A172 (cell line): ENCODE measurements at regions not wholly inside any gene's neighbourhood (a gene's known extent, or its start where the extent isn't known, plus 50 kb on each side); places are given as distances from the start of the nearest gene placed in this dataset.

ENCODE experiments used
- DNase-seq: peaks from one replicate; pipeline ENCODE4 v3.0.0-alpha.2; 2015; ENCODE audit warnings: low spot score

- no peak for DNase-seq
These were observed 826.3 kb upstream of the CDH2 start for GRCh38 chr18:29003194-29003593.

DNA sequence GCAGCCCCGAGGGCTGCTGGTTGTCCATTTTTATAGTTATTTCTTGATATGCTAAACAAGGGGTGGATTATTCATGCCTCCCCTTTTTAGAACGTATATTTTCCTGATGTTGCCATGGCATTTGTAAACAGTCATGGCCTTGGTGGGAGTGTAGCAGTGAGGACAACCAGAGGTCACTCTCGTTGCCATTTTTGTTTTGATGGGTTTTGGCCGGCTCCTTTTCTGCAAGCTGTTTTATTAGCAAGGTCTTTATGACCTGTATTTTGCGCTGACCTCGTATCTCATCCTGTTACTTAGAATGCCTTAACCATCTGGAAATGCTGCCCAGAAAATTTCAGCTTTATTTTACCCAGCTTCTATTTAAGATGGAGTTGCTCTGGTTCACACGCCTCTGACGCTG, 825.8 kb upstream of the CDH2 start:
- no peak for DNase-seq

GRCh38 chr18:28999726-29000125, 822.8 kb upstream of the CDH2 start:
- DNase-seq, result no peak

DNA sequence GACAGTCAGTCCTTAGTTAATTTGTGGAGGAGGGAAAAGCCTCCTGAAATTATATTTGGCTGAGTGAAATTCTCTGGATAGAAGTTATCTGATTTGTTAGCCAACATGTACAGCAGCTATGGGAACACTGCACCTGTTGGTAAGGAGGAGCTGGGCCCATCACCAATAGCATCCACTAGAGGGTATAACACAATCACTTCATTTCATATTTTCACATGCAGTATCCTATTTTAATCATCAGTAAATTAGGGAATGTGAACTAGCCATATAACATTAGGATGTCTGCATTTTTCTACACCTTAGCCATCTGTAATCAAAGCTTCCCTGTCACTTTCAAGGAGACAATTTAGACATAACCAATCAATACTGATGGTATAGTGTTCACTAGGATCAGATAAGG, 818.4 kb upstream of the CDH2 start:
- DNase-seq, result peak; percentile 2

DNA sequence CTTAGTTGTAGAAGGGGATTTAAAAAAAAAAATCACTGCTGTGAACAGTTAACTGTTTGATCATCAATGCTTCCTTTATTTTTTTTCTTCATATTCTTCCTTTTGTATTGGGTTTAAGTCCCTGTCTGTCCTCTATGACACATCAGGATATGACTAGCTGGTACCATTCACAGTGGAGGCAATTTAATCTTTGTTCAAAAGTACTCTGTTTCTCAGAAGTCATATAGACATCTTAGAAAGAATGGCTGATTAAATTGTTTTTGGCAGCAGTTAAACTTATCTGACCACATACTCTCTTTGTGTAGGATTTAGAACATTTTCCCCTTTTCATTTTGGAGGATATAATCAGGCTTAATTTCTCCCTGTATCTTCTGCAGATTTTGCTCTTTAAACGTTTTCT, 807.8 kb upstream of the CDH2 start:
- peak; percentile 2 for DNase-seq

DNA sequence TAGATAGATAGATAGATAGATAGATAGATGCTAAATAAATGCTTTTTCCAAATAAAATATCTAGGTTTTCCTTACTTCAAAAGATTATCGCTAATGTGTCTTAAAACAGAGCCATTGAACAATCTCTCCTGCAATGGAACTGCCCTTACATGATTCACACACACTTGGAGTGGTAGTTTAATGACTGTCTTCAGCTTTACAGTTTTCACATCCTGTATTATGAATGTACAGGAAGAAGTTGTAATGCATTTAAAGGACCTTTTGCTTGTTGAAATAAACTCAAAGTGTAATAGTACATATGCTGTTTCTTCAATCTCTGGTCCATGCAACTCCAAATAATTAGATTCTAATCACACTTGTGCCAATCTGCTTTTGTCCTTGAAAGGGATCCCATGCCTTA, 797.6 kb upstream of the CDH2 start:
- DNase-seq, result no peak

DNA sequence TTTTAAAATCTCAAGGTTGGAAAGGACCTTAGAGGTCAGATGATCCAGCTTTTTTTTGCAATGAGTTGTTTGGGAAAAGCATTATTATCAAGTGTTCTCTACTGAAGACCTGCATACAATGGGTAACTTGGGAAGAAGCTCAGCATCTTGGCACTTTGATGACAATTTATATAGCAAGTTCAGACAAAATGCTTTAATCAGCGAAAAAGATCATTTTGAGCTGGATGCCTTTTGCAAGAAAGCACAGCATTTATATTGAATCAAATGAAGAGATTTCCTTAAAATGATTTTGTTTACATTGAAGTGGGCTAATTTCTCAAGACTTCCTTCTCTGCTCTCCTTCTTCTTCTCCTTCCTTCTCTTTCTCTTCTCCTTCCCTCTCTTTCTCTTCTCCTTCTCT, 796.4 kb upstream of the CDH2 start:
- DNase-seq, result no peak

GRCh38 chr18:28972333-28972907, 795.5 kb upstream of the CDH2 start:
- no peak for DNase-seq

GRCh38 chr18:28963481-28963880, 786.6 kb upstream of the CDH2 start:
- no peak for DNase-seq

DNA sequence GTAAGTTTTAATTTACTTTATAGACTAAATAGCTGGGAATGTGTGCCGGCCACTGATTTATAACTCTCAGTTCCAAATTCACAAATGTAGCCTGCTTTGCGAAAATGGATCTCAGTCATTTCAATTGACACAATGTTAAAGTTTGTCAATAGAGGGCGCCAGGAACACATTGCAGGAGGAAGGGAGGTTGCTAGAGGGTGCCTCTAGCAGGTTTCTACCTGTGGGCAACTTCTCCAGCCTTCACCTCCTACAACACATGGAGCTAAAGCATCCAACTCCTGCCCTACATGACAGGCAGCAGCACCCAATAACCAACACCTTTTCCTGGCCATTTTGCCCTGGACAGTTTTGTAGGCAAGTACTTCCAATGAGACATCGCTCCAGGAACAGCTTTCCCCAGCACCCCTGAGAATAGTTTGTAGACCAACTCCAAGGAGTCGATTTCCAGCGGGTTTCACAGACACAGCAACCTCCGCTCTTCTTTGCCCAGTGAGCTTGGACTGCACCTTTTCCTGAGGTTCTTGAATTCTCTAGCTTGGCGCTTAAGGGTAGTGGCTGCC, 784.8 kb upstream of the CDH2 start:
- DNase-seq, result peak; percentile 51

DNA sequence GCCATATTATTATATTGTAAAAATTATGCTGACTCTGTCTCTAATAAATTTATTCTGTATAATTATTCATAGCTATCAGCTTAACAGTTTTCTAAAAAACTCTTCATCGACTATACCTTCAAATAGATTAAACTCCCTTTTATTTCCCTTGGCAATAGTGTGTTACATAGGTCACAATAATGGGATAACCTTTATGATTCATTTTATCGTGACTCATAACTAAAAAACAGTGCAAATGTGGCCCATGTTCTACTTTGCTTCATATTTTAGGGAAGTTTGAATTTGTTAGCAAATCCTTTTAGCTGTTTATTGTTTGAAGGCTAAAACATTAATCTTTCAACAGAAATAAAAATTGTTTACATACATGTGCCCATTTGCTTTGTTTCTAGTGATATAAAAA, 783.2 kb upstream of the CDH2 start:
- peak; percentile 25 for DNase-seq

- no peak for DNase-seq
These were observed 775.4 kb upstream of the CDH2 start for GRCh38 chr18:28952339-28952738.

DNA sequence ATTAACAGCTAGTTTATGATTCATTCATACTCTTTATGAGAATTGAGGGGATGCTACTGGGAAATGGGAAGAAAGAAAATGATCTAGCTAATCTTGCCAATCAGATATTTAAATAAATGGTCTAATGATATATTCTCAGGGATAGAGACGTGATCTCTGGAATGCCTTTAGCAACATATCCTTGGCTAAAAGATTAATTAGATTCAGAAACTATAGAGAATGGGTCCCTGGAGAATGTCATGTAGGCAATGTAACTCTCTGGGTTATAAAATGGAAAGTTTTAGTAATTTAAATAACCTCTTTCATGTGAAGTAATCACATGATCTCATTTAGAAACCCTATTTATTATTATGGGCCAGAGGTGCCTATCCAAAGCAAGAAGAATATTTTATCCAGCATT, 771.0 kb upstream of the CDH2 start:
- no peak for DNase-seq

GRCh38 chr18:28946471-28946870, 769.5 kb upstream of the CDH2 start:
- no peak for DNase-seq

DNA sequence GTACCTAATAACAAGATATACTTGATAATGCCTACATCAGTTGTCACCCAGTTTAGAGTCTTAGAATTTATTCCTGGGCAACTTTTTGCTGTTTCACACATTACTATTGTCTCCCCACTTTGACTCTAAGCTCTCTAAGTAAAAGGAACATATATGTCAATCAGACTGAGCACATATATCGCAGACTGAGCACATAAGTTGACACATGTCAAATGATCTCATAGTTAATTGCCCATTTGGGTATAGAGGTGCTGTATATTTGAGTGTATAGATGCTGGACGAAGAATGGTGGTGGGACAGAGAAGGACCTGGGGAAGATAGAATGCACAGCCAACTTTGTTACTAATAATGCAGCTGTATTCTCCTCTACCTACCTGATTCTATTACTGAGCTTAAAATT, 746.0 kb upstream of the CDH2 start:
- DNase-seq, result no peak

GRCh38 chr18:28916456-28916855, 739.5 kb upstream of the CDH2 start:
- no peak for DNase-seq

DNA sequence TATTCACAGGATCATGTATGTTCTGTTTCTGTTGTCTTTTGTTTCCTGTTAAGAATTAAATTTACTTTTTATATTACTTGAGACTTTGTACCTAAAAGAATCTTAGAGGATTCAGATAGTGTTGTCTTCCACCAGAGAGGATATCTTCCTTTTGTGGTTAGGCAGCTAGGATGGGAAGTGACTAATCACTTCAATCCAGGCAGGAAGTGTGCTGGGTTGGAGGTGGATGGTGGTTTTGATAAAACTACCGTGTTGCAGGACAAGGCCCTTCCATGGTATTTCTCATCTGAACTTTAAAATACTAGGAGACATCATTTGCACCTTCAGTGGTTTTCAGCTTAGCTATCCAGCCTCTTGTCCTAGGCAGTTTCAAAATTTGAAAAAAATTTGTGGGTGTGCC, 728.6 kb upstream of the CDH2 start:
- peak; percentile 92 for DNase-seq

DNA sequence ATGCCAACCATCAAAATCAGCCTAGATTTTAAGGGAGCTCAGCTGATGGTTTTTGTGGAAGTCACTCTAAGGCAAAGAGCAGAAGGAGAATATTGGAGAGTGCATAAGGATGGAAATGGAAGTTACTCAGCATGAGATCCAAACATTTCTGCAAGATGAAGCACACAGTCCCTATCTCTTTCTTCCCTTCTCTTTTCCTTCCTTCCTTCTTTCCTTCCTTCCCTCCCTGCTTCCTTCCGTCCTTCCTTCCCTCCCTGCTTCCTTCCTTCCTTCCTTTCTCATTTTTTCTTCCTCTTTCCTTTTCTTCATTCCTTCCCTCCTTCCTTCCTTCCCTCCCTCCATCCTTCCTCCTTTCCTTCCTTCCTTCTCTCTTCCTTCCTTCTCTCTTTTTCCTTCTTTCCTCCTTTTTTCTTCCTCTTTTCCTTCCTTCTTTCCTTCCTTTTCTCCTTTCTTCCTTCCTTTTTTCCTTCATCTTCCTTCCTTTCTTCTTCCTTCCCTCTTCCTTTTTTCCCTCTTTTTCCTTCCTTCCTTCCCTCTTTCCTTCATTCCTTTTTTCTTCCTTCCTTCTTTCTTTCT, 727.9 kb upstream of the CDH2 start:
- no peak for DNase-seq

- no peak for DNase-seq
These were observed 726.4 kb upstream of the CDH2 start for GRCh38 chr18:28903306-28903705.

- DNase-seq, result no peak
These were observed 713.9 kb upstream of the CDH2 start for GRCh38 chr18:28890791-28891190.

GRCh38 chr18:28884304-28884703, 707.4 kb upstream of the CDH2 start:
- DNase-seq, result no peak

DNA sequence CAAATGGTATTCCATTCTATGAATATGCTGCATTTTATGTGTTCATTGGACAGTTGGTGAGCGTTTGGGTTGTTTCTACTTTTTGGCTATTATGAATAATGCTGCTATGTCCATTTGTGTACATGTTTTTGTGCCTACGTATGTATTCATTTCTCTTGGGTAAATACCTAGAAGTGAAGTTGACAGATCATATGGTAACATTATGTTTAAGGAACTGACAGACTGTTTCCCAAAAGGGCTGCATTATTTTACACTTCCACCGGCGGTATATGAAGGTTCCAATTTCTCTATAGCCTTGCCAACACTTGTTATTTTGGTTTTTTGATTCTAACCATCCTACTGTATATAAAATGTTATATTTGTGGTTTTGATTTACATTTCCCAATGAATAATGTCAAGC, 703.9 kb upstream of the CDH2 start:
- DNase-seq, result no peak

GRCh38 chr18:28875059-28875458, 698.1 kb upstream of the CDH2 start:
- DNase-seq, result peak; percentile 6

GRCh38 chr18:28863396-28863795, 686.5 kb upstream of the CDH2 start:
- no peak for DNase-seq
